Fibroblast of mammary gland (primary cell): ENCODE measurements at regions not wholly inside any gene's neighbourhood (a gene's known extent, or its start where the extent isn't known, plus 50 kb on each side); places are given as distances from the start of the nearest gene placed in this dataset.

ENCODE experiments used
- DNase-seq: peaks from one replicate; pipeline ENCODE4 v3.0.0-alpha.2; 2010; ENCODE audit warnings: low read depth
- H3K4me3 ChIP-seq: 2 replicates; pipeline ENCODE4 v1.5.1; 2011; ENCODE audit warnings: low read depth, mild to moderate bottlenecking, low read length, moderate library complexity; ENCODE audit not compliant: control insufficient read depth
- TF ChIP-seq, protein P1 (sequence below): conservative IDR thresholded peaks from 2 replicates; pipeline ENCODE4 v1.5.1; 2011; ENCODE audit warnings: low read depth, low read length, inconsistent platforms; ENCODE audit not compliant: control insufficient read depth, insufficient read depth

DNA sequence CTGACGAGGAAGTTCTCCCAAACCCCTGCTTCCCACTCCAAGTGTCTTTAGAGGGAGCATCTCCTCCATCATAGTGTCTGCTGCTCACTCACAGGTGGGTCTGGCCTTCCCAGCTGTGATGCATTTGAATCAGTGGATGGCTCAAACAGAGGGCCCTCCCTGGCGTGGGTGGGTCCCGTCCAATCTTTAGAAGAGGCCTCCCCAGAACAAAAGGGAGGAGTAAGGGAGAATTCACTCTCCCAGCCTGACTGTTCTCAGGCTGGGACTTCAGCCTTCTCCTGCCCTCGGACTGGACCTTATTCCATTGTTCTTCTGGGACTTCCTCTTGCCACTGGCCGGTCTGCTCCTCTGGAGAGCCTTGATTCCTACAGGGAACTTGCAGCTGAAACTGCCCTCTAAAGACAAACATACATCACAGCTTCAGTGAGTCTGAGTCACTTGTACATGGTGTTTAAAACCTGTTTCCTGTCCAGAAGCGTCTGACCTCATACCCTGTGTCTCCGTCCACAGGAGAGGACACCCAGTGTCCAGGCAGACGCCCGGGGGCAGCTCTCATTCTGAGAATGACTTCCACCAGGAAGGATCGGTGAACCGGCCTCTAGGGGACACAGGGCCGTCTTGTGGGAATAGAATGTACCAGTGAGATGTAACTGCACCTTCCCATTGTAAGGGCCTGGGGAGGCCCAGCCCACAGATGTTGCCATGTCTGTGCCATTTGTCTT, 234.7 kb downstream of the BRD1 start:
- no peak overlapping the region for H3K4me3 ChIP-seq
- no peak for DNase-seq
- TF ChIP-seq, protein P1, sequence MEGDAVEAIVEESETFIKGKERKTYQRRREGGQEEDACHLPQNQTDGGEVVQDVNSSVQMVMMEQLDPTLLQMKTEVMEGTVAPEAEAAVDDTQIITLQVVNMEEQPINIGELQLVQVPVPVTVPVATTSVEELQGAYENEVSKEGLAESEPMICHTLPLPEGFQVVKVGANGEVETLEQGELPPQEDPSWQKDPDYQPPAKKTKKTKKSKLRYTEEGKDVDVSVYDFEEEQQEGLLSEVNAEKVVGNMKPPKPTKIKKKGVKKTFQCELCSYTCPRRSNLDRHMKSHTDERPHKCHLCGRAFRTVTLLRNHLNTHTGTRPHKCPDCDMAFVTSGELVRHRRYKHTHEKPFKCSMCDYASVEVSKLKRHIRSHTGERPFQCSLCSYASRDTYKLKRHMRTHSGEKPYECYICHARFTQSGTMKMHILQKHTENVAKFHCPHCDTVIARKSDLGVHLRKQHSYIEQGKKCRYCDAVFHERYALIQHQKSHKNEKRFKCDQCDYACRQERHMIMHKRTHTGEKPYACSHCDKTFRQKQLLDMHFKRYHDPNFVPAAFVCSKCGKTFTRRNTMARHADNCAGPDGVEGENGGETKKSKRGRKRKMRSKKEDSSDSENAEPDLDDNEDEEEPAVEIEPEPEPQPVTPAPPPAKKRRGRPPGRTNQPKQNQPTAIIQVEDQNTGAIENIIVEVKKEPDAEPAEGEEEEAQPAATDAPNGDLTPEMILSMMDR: no peak

DNA sequence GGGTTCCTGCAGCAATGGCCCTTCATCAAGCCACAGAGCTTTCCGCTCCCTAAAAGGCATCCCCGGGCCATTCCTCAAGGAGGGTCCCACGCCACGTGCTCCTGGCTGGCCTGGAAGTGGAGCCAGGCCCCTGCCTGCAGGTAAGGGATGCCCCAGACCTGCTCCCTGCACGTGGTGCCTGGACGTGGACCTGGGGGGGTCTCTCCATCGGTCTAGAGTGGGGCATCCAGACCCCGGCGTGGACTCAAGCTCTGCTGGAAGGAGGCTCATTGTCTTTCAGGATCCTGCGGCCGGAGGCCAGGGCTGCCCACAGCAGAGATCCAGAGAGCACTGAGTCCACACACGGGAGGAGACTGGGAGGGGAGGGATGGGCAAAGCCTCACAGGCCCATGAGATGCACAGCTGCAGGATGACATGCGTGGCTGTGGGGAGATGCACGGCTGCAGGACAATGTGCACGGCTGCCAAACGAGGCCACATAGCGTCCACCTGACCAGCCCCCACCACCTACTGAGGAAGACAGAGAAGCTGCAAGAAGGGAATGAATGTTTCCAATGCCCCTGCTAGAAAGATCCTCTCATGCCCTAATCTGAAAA, 236.7 kb downstream of the BRD1 start:
- no peak overlapping the region for H3K4me3 ChIP-seq
- TF ChIP-seq, protein P1: no peak
- no peak for DNase-seq

DNA sequence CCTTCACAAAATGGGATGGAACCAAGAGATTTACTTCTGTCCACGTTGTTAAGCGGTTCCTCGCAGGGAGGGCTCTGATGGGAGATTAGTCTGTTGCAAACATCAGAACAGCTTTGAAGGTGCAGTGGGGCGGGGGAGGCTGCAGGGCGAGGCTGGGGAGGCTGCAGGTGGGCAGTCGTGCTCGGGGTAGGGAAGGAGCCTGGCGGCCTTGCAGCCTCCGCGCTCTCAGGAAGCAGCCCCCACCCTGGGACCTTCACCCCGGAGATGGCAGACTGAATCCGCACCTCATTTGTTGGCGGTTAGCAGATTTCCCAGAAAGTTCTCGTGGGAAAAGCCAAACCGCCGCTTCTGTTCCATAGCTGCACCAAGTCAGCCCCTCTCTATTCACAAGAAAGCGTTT, 237.3 kb downstream of the BRD1 start:
- H3K4me3 ChIP-seq: no peak overlapping the region
- TF ChIP-seq, protein P1: no peak
- DNase-seq: no peak

DNA sequence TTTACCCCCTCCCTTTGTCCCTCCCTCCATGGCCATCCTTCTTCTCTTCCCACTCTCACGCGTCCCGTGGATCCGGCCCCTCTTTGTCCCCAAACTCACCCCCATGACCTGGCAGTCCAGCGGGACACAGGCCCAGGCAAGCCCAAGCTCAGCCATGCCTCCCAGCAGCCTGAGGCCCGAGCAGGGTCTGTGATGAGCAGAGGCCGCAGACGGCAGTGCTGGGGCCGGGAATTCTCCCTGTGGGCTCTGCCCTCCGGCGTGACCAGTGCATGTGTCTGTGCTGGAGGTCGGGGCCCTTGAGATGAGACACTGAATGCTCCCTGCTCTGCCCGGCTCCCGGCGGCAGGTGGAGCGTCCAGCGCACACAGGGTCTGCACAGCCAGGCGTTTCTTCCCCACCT, 237.9 kb downstream of the BRD1 start:
- no peak for DNase-seq
- TF ChIP-seq, protein P1: no peak
- no peak overlapping the region for H3K4me3 ChIP-seq

DNA sequence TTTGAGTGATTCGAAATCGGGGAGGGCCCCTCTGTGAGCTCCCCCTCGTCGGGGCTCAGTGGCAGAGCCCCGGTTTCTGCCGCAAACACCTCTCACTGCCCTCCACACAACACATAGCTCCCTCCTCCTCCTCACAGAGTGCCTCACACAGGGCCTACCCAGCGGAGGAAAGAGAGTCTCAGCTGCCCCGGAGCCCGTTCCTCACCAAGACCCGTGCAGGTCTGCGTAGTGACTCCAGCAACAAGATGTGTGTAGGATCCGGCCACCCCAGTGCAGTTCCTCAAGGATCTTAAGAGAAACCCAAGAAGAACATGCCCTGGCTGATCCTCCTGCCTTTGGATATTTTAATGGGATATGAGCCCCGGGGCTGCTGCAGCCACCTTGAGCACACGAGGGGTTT, 238.4 kb downstream of the BRD1 start:
- no peak overlapping the region for H3K4me3 ChIP-seq
- TF ChIP-seq, protein P1: no peak
- DNase-seq: no peak

DNA sequence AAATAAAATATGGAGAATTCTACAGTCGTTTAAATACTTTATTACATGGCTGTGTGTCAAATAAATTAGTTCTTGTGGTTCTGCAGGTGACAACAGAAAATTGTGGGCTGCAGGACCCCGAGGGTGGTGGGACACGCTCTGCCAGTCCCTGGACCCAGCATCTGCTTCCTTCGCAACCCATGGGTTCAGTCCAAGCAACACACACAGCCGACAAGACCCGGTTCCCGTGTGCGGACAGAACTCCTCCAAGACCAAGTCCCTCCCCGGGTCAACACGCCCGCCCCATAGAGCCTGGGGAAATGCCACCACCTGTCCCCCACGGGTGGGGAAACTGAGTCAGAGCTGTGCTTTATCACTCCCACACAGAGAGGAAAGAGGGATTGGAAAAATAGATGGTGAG, 238.9 kb downstream of the BRD1 start:
- H3K4me3 ChIP-seq: no peak overlapping the region
- no peak for DNase-seq
- TF ChIP-seq, protein P1: no peak
